HL-60 (cell line): ENCODE measurements at regions not wholly inside any gene's neighbourhood (a gene's known extent, or its start where the extent isn't known, plus 50 kb on each side); places are given as distances from the start of the nearest gene placed in this dataset.

ENCODE experiments used
- DNase-seq, 2 experiments: peaks; one replicate each; pipeline ENCODE4 v3.0.0-alpha.2; 2010 to 2020; ENCODE audit warnings: low read depth in 1 of 2, low spot score in 1 of 2
- H3K27ac ChIP-seq: fragments of 250-450 bp; sonication (Bioruptor Pico); replicated peaks from 2 replicates; pipeline ENCODE4 v1.5.1; 2020; ENCODE audit warnings: mild to moderate bottlenecking, moderate library complexity
- H3K27me3 ChIP-seq: fragments of 250-450 bp; sonication (Bioruptor Pico); 2 replicates; pipeline ENCODE4 v1.5.1; 2021; ENCODE audit warnings: mild to moderate bottlenecking, moderate library complexity; ENCODE audit not compliant: insufficient read depth, poor library complexity, severe bottlenecking
- H3K4me3 ChIP-seq: replicated peaks from 2 replicates; pipeline ENCODE4 v1.5.1; 2011; ENCODE audit warnings: mild to moderate bottlenecking, control low read depth, low read length; ENCODE audit not compliant: insufficient read depth
- CTCF ChIP-seq: IDR thresholded peaks from one replicate; pipeline ENCODE4 v1.5.1; 2011; ENCODE audit warnings: low read length, control low read depth, inconsistent platforms; ENCODE audit not compliant: insufficient read depth
- GABPA ChIP-seq: IDR thresholded peaks from 2 replicates; pipeline ENCODE4 v1.6.1; 2012; ENCODE audit warnings: low read depth
- REST ChIP-seq: IDR thresholded peaks from 2 replicates; pipeline ENCODE4 v1.6.1; 2012; ENCODE audit warnings: low read depth; ENCODE audit not compliant: insufficient replicate concordance

DNA sequence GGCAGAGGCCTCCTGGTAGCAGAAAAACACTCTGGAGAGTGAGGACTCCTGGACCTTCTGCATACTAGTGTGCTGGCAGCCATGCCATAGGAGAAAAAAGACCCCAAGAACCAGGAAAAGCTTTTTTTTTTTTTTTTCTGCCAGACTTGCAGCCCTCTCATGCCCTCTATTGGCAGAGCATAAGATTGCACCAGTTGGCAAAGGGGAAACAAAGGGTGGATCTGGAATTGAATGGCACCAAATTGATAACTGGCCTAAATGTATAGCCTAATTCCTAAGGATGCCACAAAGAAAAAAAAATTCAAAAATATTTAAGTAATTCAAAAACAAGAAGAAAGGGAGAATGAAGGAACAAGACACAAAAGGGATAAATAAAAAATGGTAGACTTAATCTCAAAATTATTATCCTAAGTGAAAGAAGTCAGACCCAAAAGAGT is 112.5 kb upstream of the GHITM start:
- no peak overlapping the region for H3K4me3 ChIP-seq
- peak; percentile 4 to 15 for DNase-seq
- TF ChIP-seq REST (no peak), CTCF (peak; percentile 59)
- H3K27ac ChIP-seq, result no peak overlapping the region
- H3K27me3 ChIP-seq, result no peaks in the 10 kb centered on the region

GRCh38 chr10:84029840-84030239 is 109.5 kb upstream of the GHITM start:
- no peak for DNase-seq
- Histone ChIP-seq H3K27ac (no peak overlapping the region), H3K27me3 (no peaks in the 10 kb centered on the region), H3K4me3 (no peak overlapping the region)
- TF ChIP-seq REST, result no peak
- TF ChIP-seq GABPA, result no peak
- no peak for TF ChIP-seq CTCF

DNA sequence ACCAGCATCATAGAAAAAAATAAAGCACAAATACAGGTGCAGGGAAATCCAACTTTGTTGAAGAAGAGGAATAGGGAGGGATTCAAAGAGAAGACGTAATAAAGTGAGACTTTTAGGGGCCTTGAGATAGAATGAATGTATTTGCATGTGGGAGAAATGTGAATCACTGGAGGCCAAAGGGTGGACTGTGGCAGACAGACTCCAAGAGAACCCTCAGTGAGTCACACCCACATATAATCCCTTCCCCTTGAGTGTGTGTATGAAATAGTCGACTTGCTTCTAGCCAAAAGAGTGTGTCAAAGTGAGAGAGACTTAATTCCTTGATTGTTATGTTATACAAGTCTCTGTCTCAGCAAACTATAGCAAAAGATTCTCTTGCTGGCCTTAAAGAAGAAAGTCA is 101.3 kb upstream of the GHITM start:
- H3K27me3 ChIP-seq, result no peaks in the 10 kb centered on the region
- H3K27ac ChIP-seq, result no peak overlapping the region
- DNase-seq, result no peak
- no peak overlapping the region for H3K4me3 ChIP-seq
- TF ChIP-seq REST (no peak), GABPA (no peak), CTCF (no peak)
